Stimulated activated naive CD8-positive, alpha-beta T cell treated with anti-CD3 and anti-CD28 coated beads, Interleukin-15, Interleukin-2, amounts not matched to agents 100 ng/mL and 50 ng/mL, for 24 hours (primary cell): ENCODE measurements at regions not wholly inside any gene's neighbourhood (a gene's known extent, or its start where the extent isn't known, plus 50 kb on each side); places are given as distances from the start of the nearest gene placed in this dataset.

Experiments used
- H3K27ac Mint-ChIP-seq: one replicate; pipeline ENCODE4 v1.8.0; 2021; ENCODE audit warnings: mild to moderate bottlenecking, mixed read lengths
- H3K27me3 Mint-ChIP-seq: one replicate; pipeline ENCODE4 v1.8.0; 2021; ENCODE audit warnings: mixed read lengths
- H3K36me3 Mint-ChIP-seq: one replicate; pipeline ENCODE4 v1.8.0; 2021; ENCODE audit warnings: low read depth, mixed read lengths
- H3K4me1 Mint-ChIP-seq: one replicate; pipeline ENCODE4 v1.8.0; 2021; ENCODE audit warnings: low read depth, mixed read lengths
- H3K4me3 Mint-ChIP-seq: one replicate; pipeline ENCODE4 v1.8.0; 2021; ENCODE audit warnings: mild to moderate bottlenecking, mixed read lengths
- H3K9me3 Mint-ChIP-seq: one replicate; pipeline ENCODE4 v1.8.0; 2021; ENCODE audit warnings: mixed read lengths

DNA sequence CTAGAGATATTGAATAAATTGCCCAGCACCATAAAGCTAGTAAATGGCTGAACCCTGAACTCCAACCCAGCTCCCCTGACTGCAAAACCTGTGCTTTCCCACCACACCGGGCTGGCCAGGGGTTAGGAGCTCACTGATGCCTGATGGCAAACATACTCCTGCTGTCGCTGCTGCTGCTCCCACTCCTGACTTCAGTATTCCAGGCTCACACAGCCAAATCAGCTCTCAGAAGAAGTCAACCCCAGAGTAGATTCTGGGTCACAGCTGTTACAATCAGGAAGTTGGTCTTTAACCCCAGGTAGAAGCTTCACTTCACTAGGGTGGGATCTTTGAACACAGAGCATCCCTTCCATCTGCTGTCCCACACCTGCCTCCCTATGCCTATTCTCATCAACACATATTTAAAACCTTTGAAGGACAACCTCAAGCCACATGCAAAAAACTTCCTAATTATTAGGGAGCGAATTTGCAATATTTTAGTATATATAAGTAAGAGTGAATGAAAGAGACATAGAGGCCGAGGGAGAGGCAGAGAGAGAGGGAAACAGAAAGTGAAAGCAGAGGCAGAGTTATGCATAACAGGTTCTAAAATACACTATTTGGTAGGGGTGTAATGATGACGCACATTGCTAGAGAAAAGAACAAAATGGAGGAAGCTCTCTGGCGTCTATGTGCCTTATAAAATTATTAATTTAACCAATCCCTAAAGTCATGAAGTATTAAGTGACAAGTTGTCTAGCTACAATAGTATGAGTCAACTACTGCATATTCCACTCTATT is 99.4 kb upstream of the SERP2 start:
- no peaks in the 10 kb centered on the region for H3K36me3 Mint-ChIP-seq
- peaks cover 58% of the 10 kb centered on the region for H3K4me1 Mint-ChIP-seq
- H3K9me3 Mint-ChIP-seq: peaks cover 2% of the 10 kb centered on the region
- peak overlapping the region; percentile 69 for H3K4me3 Mint-ChIP-seq
- H3K27ac Mint-ChIP-seq: peak overlapping the region; percentile 92
- H3K27me3 Mint-ChIP-seq: no peaks in the 10 kb centered on the region

DNA sequence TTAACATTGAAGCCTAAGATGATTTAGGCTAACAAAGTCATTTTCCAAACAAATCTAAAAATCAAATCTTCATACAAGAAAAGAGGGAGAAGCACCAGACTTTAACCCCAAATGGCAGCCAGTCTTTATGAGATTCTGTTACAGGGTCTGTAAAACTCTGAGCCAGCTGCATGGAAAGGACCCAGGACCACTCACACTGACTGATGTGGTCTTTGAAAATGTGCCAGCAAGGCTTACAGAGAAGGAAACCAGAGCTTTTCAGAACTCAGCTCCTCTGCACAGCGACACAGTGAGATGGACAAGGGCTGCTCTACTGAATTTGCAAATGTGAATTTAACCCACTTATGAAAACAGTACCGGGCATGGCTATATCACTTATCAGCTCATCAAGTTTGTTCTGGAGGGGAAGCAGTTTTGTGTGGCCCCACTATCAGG is 98.8 kb upstream of the SERP2 start:
- H3K4me1 Mint-ChIP-seq: peaks cover 60% of the 10 kb centered on the region
- no peaks in the 10 kb centered on the region for H3K36me3 Mint-ChIP-seq
- peak overlapping the region; percentile 69 for H3K4me3 Mint-ChIP-seq
- no peaks in the 10 kb centered on the region for H3K27me3 Mint-ChIP-seq
- peak overlapping the region; percentile 92 for H3K27ac Mint-ChIP-seq
- H3K9me3 Mint-ChIP-seq: peaks cover 3% of the 10 kb centered on the region

DNA sequence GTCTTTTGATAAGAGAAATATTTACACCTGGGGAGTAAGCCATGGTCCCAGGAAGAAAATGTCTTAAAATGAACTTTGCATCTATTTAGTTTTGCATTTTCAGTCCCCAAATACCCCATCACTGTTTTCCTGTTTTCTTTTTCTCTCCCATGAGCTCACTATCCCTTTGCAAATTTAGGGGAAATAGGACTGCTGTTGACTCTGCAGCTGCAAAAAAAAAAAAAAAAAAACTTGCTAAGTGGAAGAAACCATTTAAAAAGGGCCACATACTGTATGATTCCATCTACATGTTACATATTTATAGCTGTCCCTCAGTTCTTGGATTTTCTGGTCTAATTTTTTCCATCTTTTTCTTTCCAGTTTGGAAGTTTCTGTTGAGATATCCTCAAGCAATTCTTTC is 98.2 kb upstream of the SERP2 start:
- Mint-ChIP-seq H3K4me3 (peak overlapping the region; percentile 5), H3K27ac (no peak overlapping the region), H3K27me3 (no peaks in the 10 kb centered on the region), H3K36me3 (no peaks in the 10 kb centered on the region), H3K9me3 (peaks cover 3% of the 10 kb centered on the region), H3K4me1 (peaks cover 60% of the 10 kb centered on the region)

DNA sequence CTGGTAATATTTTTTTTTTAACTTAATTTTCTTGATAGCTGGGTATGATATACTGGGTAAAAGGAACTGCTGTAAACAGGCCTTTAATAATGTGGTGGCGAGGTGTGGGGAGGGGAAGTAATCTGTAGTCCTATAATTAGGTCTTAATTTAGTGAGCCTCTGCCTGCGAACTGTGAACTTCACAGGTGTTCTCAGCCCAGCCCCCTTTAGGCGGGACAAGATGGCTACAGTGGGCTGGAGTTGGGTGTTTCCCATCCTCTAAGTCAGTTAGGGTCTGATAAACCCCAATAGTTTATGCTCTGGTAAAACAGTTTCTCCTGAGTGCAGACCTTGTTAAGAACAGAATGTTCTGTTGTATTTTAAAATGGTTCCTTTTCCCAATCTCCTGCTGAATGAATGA is 97.6 kb upstream of the SERP2 start:
- Mint-ChIP-seq H3K9me3 (peaks cover 3% of the 10 kb centered on the region), H3K27ac (peak overlapping the region; percentile 5), H3K36me3 (no peaks in the 10 kb centered on the region), H3K4me3 (no peak overlapping the region), H3K27me3 (no peaks in the 10 kb centered on the region), H3K4me1 (peaks cover 57% of the 10 kb centered on the region)

DNA sequence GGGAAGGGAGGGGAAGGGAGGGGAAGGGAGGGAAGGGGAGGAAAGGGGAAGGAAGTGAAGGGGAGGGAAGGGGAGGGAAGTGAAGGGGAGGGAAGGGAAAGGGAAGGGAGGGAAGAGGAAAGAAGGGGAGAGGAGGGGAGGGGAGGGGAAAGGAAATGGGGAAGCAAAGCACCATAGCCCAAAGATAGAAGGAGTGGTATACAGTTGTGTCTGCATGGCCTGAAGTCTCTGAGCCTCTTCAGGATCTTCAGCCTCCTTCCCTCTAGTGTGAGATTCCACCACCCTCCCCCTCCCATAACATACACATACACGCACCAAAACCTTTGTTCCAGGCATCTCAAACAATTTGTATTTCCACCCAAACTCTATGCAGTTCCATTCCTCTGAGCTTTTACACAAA is 96.2 kb upstream of the SERP2 start:
- Mint-ChIP-seq H3K27me3 (peaks cover 4% of the 10 kb centered on the region), H3K27ac (no peak overlapping the region), H3K36me3 (no peaks in the 10 kb centered on the region), H3K4me1 (peaks cover 57% of the 10 kb centered on the region), H3K4me3 (no peak overlapping the region), H3K9me3 (peaks cover 3% of the 10 kb centered on the region)

DNA sequence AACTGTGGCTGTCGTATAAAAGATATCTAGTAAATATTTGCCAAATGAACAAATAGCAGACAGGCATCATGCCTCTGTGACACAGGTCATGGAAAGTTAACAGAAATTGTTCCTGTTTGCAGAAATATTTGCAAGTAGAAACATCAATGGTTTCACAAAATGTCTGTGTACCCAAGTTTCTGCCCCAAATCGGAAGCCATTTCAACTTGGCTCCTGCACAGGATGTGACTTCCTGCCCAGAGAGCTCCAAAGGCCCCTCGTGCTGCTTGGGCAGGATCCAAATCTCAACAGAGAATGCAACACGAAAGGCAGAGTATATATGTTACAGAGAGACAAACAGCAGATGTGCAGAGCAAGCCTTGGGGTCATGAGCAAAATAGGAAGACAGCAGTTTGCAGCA is 95.5 kb upstream of the SERP2 start:
- peaks cover 3% of the 10 kb centered on the region for H3K9me3 Mint-ChIP-seq
- peaks cover 52% of the 10 kb centered on the region for H3K4me1 Mint-ChIP-seq
- no peak overlapping the region for H3K4me3 Mint-ChIP-seq
- no peaks in the 10 kb centered on the region for H3K36me3 Mint-ChIP-seq
- peaks cover 9% of the 10 kb centered on the region for H3K27me3 Mint-ChIP-seq
- H3K27ac Mint-ChIP-seq: no peak overlapping the region

DNA sequence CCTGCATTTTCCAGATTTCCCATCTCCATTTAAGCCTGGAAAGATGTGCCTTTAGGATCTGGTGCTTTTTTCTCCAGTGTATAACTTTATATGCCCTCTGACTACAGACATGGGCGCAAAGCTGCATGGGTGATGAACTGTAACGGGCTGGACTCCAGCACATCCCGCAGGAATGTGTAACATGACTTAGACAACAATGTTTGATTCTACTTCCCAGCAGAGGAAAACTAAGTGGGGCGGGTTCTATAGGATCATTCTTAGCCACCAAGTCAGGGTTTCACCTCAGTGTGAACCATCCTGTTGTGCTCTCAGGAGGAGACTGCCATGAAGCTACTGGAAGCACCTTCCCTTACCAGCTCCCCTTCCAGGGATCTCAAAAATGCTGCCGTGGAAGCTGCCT is 93.2 kb upstream of the SERP2 start:
- Mint-ChIP-seq H3K4me3 (no peak overlapping the region), H3K4me1 (peaks cover 29% of the 10 kb centered on the region), H3K27me3 (peaks cover 18% of the 10 kb centered on the region), H3K27ac (no peak overlapping the region), H3K9me3 (peaks cover 3% of the 10 kb centered on the region), H3K36me3 (no peaks in the 10 kb centered on the region)

DNA sequence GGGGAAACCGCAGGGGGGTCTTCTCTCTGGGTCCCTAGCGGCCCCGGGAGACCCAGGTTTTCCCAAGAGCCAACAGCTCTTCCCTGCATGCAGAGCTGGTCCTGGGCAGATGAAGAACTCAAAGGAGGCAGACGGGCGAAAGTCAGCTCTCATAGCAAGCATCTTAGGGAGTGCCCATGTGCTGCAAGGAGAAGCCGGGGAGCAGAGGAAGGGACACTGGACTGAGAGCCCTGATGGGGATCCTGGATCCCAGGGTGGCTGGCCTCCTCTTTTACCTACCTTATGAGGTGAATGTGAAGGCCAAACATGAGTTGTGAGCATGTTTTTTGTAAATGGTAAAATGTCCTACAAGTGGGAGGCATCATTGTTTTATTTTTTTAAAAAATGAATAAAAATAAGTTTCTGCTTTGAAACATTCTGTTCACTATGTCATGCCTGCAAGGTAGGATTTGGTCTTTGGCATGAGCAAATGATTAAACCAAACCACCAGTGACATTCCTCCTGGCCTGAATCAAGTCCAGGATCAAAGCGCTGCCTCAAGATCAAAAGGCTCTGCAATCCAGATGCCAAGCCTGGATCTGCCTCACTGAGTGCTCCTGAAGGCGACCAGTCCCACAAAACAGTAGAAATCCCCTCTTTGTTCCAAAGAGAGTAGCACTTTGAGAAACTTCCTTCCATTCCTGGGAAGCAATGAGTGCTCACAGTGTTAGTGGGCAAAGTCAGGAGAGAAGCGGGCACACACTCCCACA is 92.2 kb upstream of the SERP2 start:
- Mint-ChIP-seq H3K4me1 (peaks cover 19% of the 10 kb centered on the region), H3K27ac (no peak overlapping the region), H3K9me3 (peaks cover 3% of the 10 kb centered on the region), H3K36me3 (no peaks in the 10 kb centered on the region), H3K4me3 (no peak overlapping the region), H3K27me3 (peaks cover 22% of the 10 kb centered on the region)

DNA sequence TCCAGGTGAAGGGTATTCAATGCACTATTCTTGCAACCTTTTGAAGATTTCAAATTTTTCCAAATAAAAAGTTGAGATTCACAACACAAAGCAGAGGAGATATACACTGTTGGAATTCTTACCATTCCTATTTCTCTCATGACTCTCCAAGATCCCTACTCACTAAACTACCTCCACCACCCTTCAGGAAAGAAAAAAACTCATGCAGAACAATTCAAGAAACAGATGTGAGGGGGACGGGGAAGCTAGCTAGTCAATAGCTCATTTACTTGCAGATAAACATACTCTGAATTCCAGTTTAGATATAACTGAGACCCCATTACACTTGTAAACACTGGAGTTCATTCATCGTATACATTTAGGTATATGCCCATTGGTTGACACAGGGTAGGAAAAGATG is 90.0 kb upstream of the SERP2 start:
- Mint-ChIP-seq H3K9me3 (peaks cover 3% of the 10 kb centered on the region), H3K27ac (no peak overlapping the region), H3K4me3 (no peak overlapping the region), H3K4me1 (peaks cover 8% of the 10 kb centered on the region), H3K27me3 (peaks cover 30% of the 10 kb centered on the region), H3K36me3 (no peaks in the 10 kb centered on the region)

DNA sequence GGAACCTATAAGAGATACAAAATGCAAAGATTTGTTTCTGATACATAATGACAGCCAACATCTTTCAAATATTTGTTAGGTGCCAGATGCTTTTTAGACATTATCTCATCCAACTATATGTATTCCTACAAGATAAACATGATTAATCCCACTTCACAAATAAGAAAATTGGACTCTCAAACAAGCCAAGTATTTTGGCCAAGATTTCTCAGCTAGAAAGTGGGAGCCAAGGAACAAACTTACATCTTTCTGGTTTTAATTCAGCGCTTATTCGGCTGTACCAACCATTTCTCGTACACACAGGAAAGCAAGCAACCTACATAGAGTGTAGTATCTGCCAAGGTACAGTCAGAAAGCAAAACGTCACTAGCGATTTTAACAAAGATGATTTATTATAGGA is 85.7 kb upstream of the SERP2 start:
- peaks cover 35% of the 10 kb centered on the region for H3K27me3 Mint-ChIP-seq
- H3K27ac Mint-ChIP-seq: no peak overlapping the region
- H3K36me3 Mint-ChIP-seq: no peaks in the 10 kb centered on the region

DNA sequence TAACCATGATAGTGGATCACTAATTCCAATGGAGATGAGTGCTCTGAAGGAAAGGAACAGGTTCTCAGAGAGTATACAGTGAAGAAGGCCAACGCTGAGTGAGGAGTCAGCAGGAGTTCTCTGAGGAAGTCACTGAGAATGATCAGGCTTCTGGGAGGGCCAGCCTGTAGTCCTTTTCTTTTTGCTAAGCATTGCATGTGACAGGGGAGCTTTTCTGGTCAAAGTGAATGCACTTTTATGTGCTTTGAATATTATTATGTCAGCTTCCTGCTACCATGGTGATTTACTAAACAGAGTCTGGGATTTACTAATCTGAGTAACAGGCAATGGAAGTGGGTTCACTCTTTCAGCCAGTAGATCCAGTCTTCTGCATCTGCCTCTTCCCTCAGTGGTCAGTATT is 81.1 kb upstream of the SERP2 start:
- no peak overlapping the region for H3K27ac Mint-ChIP-seq

More for the DNA sequence above, 85.7 kb upstream of the SERP2 start:
- Mint-ChIP-seq H3K4me3 (no peak overlapping the region), H3K4me1 (peaks cover 3% of the 10 kb centered on the region), H3K9me3 (peaks cover 6% of the 10 kb centered on the region)

DNA sequence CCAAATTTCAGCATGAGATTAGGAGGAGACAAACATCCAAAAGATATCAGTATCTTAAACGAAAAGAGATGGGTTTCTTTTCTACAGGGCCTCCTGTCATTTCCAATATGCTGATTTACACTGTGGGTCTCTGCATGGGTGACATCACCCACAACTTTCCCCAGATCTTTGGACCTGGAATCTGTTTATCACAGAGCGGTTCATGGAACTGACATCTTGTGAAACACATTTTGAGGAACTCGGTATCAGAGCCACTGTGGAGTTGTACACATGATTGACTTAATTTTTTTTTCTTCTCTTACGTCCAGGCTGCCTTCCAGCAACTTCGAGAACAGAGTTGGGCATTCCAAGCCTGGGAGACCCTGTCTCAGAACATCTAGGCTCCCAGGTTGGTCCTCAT is 80.2 kb upstream of the SERP2 start:
- Mint-ChIP-seq H3K9me3 (peaks cover 7% of the 10 kb centered on the region), H3K27ac (no peak overlapping the region), H3K27me3 (peaks cover 12% of the 10 kb centered on the region)

More for the DNA sequence above, 81.1 kb upstream of the SERP2 start:
- Mint-ChIP-seq H3K36me3 (no peaks in the 10 kb centered on the region), H3K27me3 (peaks cover 12% of the 10 kb centered on the region), H3K9me3 (peaks cover 7% of the 10 kb centered on the region), H3K4me3 (no peak overlapping the region), H3K4me1 (peaks cover 24% of the 10 kb centered on the region)

DNA sequence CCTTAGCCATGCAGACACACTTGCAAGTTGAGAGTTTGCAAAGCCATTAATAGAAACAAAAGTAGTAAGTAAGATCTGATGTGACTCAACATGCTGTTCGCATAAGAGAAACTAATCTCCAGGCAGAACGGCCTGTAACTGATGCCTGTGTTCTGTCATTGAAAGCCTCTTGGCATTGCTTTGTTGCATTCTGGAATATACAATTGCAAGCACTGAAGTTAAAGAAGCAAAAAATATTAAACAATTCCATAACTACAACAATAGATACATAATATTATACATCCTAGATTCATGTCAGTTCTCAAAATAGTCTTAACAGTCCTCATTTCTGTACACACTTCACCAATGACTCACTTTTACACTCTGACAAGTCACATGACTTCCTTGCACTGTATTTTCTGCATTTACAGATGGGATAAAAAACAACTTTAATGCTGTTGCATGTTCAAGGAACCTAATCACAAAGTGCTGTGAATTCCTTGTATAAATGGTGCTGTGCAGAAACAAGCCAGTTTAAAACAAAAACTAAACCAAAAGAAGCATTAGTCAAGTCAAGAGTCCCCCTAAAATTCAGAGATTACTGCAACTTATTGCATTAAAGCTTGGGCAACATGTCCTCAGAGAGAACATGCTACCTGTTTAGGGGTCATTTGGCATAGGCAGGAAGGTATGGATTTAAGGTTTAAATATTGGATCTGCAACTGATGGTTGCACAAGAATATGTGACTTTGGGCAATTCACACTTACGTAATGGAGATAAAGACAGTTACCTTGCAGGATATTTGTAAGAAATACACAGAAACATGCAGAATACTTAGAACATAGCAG is 79.5 kb upstream of the SERP2 start:
- H3K9me3 Mint-ChIP-seq: peaks cover 7% of the 10 kb centered on the region
- peaks cover 12% of the 10 kb centered on the region for H3K27me3 Mint-ChIP-seq
- no peak overlapping the region for H3K27ac Mint-ChIP-seq
- H3K4me3 Mint-ChIP-seq: no peak overlapping the region
- peaks cover 24% of the 10 kb centered on the region for H3K4me1 Mint-ChIP-seq
- no peaks in the 10 kb centered on the region for H3K36me3 Mint-ChIP-seq

More for the DNA sequence above, 80.2 kb upstream of the SERP2 start:
- peaks cover 24% of the 10 kb centered on the region for H3K4me1 Mint-ChIP-seq
- H3K4me3 Mint-ChIP-seq: no peak overlapping the region
- no peaks in the 10 kb centered on the region for H3K36me3 Mint-ChIP-seq

DNA sequence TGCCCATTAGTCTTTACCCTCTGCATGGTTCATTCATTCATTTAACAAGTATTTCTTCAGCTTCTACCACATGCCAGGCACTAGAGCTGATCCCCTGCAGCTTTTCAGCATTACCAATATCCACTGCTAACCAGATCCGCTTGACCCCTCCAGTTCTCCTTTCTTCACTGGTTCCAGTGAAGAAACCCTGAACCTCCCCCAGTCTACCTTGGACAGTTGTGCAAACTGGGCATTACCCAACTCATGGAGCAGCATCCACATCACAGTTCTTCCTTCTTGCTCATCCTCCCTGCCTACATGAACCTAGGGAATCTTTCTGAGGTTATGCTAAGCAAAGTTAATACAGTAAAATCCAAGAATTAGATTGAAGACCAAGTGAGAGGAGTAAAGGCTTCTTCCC is 78.7 kb upstream of the SERP2 start:
- no peak overlapping the region for H3K4me3 Mint-ChIP-seq
- peaks cover 9% of the 10 kb centered on the region for H3K27me3 Mint-ChIP-seq
- H3K9me3 Mint-ChIP-seq: peaks cover 7% of the 10 kb centered on the region
- no peaks in the 10 kb centered on the region for H3K36me3 Mint-ChIP-seq
- peaks cover 24% of the 10 kb centered on the region for H3K4me1 Mint-ChIP-seq
- no peak overlapping the region for H3K27ac Mint-ChIP-seq

DNA sequence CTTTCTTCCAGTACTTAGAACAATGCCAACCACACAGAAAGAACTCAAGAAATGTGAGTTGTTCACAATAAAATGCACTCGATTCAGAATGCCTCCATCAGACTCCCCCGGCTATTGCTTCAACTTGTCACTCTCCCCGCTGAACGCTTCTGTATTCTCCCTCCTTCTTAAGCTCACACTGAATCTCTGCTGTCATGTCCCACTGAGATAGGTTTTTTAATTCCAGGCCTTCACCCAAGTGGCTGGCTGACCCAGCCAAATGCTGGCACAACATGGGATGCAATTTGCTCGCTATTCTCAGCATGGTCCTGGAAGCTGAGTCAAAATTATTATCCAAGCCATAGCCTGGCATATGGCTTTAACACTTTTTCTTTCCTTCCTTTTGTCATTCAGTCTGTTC is 76.8 kb upstream of the SERP2 start:
- Mint-ChIP-seq H3K4me1 (peaks cover 36% of the 10 kb centered on the region), H3K36me3 (no peaks in the 10 kb centered on the region), H3K27ac (no peak overlapping the region), H3K9me3 (peaks cover 4% of the 10 kb centered on the region), H3K4me3 (no peak overlapping the region), H3K27me3 (peaks cover 5% of the 10 kb centered on the region)
